Thyroid gland (tissue), 4 donors: ENCODE measurements at regions not wholly inside any gene's neighbourhood (a gene's known extent, or its start where the extent isn't known, plus 50 kb on each side); places are given as distances from the start of the nearest gene placed in this dataset.

ENCODE experiments used
- CTCF ChIP-seq, 6 experiments: fragments of 200-600 bp in 3 of 6; fragments of 450-650 bp in 3 of 6; sonication (generic) in 3 of 6; IDR thresholded peaks; one replicate each; pipeline ENCODE4 v1.5.1; 2016 to 2019; ENCODE audit warnings: antibody characterized with exemption in 6 of 6, mild to moderate bottlenecking in 2 of 6, inconsistent platforms in 1 of 6, moderate library complexity in 1 of 6
- POLR2A ChIP-seq, 2 donors: fragments of 450-650 bp; IDR thresholded peaks; one replicate each; pipeline ENCODE4 v1.6.1; 2017; ENCODE audit warnings: antibody characterized with exemption in 2 of 2, mild to moderate bottlenecking in 2 of 2, moderate library complexity in 1 of 2

DNA sequence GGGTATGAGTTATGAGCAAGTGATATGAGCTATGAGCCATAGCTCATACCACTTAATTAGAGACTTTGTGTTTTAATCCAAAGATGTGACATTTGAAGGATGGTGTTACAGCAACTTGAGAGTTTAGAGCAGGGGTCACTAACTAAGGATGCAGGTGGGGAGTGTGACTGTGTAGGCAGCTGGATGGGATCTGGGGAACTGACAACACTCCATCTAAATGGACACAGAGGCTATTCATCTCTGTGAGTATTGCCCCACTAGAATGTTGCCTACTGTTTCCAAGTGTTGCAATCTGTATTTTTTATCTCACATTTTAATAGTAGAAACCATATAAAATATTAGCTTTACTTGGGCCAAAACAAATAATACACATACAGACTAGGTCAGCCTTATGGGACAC is 488.1 kb upstream of the DAB2 start:
- TF ChIP-seq CTCF (IDR thresholded peaks at IDR 0.05) = no peak
- TF ChIP-seq POLR2A (IDR thresholded peaks at IDR 0.05) = no peak
